OCI-LY7 (cell line): ENCODE measurements at regions not wholly inside any gene's neighbourhood (a gene's known extent, or its start where the extent isn't known, plus 50 kb on each side); places are given as distances from the start of the nearest gene placed in this dataset.

Source experiments
- BruUV-seq: library from RNA; stranded (reverse); fragments of 400-500 nt; replicated peaks from 2 replicates; lab custom pipeline; 2021; lab: Mats Ljungman, UMichigan
- CTCF ChIA-PET: fragments of 300-600 bp; sonication (Branson Sonifier 250); formaldehyde crosslinking; loops from one replicate; lab custom pipeline; 2022; ENCODE audit warnings: antibody characterized with exemption; ENCODE audit not compliant: unreplicated experiment; lab: Charles Lee
- POLR2A ChIA-PET: fragments of 300-600 bp; sonication (Branson Sonifier 250); formaldehyde crosslinking; loops from one replicate; lab custom pipeline; 2022; ENCODE audit warnings: antibody characterized with exemption; lab: Charles Lee
- DNase-seq: peaks from one replicate; pipeline ENCODE4 v3.0.0-alpha.2; 2015; ENCODE audit warnings: low spot score
- H2AFZ ChIP-seq: fragments of 200-600 bp; sonication (generic), shearing (Covaris generic); 2 replicates; pipeline ENCODE4 v1.6.1; 2014; ENCODE audit warnings: mild to moderate bottlenecking, antibody characterized with exemption, low read length, moderate library complexity
- H3K27ac ChIP-seq: fragments of 200-600 bp; sonication (generic); 2 replicates; pipeline ENCODE4 v1.5.1; 2014; ENCODE audit warnings: mixed run types, low read depth, mild to moderate bottlenecking, moderate library complexity, low read length, inconsistent platforms; ENCODE audit not compliant: poor library complexity, severe bottlenecking
- H3K36me3 ChIP-seq: fragments of 200-600 bp; sonication (generic); 2 replicates; pipeline ENCODE4 v1.6.1; 2014; ENCODE audit warnings: mild to moderate bottlenecking, antibody characterized with exemption, low read length, moderate library complexity, mixed read lengths; ENCODE audit not compliant: insufficient read depth
- H3K4me1 ChIP-seq: fragments of 200-600 bp; sonication (generic); 2 replicates; pipeline ENCODE4 v1.5.1; 2014; ENCODE audit warnings: mild to moderate bottlenecking, low read length; ENCODE audit not compliant: insufficient read depth, poor library complexity, severe bottlenecking
- H3K4me2 ChIP-seq: fragments of 200-600 bp; sonication (generic); 2 replicates; pipeline ENCODE4 v1.6.1; 2014; ENCODE audit warnings: mild to moderate bottlenecking, low read length
- H3K4me3 ChIP-seq: fragments of 200-600 bp; sonication (generic); 2 replicates; pipeline ENCODE4 v1.5.1; 2014; ENCODE audit warnings: mild to moderate bottlenecking, low read depth, low read length; ENCODE audit not compliant: poor library complexity, severe bottlenecking
- H3K79me2 ChIP-seq: fragments of 200-600 bp; sonication (generic); 2 replicates; pipeline ENCODE4 v1.6.1; 2016; ENCODE audit warnings: low read depth, mild to moderate bottlenecking, low read length, moderate library complexity, mixed read lengths; ENCODE audit not compliant: insufficient read depth
- H3K9me2 ChIP-seq: fragments of 200-600 bp; sonication (generic); 2 replicates; pipeline ENCODE4 v1.6.1; 2016; ENCODE audit warnings: mild to moderate bottlenecking, low read length, mixed read lengths; ENCODE audit not compliant: insufficient read depth
- H3K9me3 ChIP-seq: fragments of 200-600 bp; sonication (generic); 2 replicates; pipeline ENCODE4 v1.6.1; 2014; ENCODE audit warnings: mild to moderate bottlenecking, mixed run types, low read length, mixed read lengths
- H4K20me1 ChIP-seq: fragments of 200-600 bp; sonication (generic); 2 replicates; pipeline ENCODE4 v1.6.1; 2014; ENCODE audit warnings: mild to moderate bottlenecking, antibody characterized with exemption, low read length, moderate library complexity, mixed read lengths; ENCODE audit not compliant: insufficient read depth
- EZH2phosphoT487 ChIP-seq: fragments of 200-600 bp; sonication (generic); IDR thresholded peaks from 2 replicates; pipeline ENCODE4 v1.6.1; 2018; ENCODE audit warnings: low read depth, borderline replicate concordance, mild to moderate bottlenecking, mixed run types, antibody characterized with exemption, low read length, moderate library complexity, mixed read lengths
- intact Hi-C: fragments of 100-400 bp; cut with micrococcal nuclease; formaldehyde crosslinking; loops from one replicate; pipeline ENCODE4 v1.10.0; 2022; ENCODE audit not compliant: unreplicated experiment
- TF ChIP-seq, protein P1 (sequence below): fragments of 200-600 bp; sonication (generic); conservative IDR thresholded peaks from 2 replicates; pipeline ENCODE4 v1.5.1; 2014; ENCODE audit warnings: mild to moderate bottlenecking, antibody characterized with exemption, low read length, moderate library complexity, mixed read lengths

DNA sequence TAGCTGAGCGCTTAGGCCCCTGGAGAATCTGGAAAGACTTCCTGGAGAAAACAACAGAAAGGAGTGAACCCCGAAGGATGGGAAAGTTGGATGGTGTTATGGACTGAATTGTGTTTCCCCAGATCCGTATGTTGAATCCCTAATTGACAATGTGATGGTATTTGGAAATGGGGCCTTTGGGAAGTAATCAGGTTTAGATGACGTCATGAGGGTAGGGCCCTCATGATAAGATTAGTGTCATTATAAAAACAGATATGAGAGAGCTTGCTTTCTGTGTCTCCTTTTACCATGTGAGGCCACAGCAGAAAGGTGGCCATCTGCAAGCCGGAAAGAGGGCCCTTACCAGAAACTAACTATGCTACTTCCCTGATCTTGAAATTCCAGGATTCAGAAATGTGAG lies 159.5 kb downstream of the QDPR start:
- no peak overlapping the region for H3K4me3 ChIP-seq
- H3K27ac ChIP-seq, result no peak overlapping the region
- no peak for DNase-seq
- no peaks in the 10 kb centered on the region for H3K9me3 ChIP-seq
- H2AFZ ChIP-seq, result no peak overlapping the region
- ChIA-PET POLR2A (interaction anchor here (0.6 to 1.8 kb wide), 4 partner anchors 10 to 171 kb away, joined by 3 to 8 read pairs (median 4); no protein-coding TSS in a partner anchor), CTCF (no interaction called here)
- BruUV-seq, result no TSS peak
- H3K9me2 ChIP-seq, result no peaks in the 10 kb centered on the region
- no peaks in the 10 kb centered on the region for H4K20me1 ChIP-seq
- H3K36me3 ChIP-seq, result no peaks in the 10 kb centered on the region
- no peaks in the 10 kb centered on the region for H3K4me1 ChIP-seq
- H3K4me2 ChIP-seq, result no peak overlapping the region
- TF ChIP-seq EZH2phosphoT487, result no peak
- TF ChIP-seq, protein P1, sequence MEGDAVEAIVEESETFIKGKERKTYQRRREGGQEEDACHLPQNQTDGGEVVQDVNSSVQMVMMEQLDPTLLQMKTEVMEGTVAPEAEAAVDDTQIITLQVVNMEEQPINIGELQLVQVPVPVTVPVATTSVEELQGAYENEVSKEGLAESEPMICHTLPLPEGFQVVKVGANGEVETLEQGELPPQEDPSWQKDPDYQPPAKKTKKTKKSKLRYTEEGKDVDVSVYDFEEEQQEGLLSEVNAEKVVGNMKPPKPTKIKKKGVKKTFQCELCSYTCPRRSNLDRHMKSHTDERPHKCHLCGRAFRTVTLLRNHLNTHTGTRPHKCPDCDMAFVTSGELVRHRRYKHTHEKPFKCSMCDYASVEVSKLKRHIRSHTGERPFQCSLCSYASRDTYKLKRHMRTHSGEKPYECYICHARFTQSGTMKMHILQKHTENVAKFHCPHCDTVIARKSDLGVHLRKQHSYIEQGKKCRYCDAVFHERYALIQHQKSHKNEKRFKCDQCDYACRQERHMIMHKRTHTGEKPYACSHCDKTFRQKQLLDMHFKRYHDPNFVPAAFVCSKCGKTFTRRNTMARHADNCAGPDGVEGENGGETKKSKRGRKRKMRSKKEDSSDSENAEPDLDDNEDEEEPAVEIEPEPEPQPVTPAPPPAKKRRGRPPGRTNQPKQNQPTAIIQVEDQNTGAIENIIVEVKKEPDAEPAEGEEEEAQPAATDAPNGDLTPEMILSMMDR, result no peak
- H3K79me2 ChIP-seq, result no peaks in the 10 kb centered on the region
- intact Hi-C loops, result no loop called here

DNA sequence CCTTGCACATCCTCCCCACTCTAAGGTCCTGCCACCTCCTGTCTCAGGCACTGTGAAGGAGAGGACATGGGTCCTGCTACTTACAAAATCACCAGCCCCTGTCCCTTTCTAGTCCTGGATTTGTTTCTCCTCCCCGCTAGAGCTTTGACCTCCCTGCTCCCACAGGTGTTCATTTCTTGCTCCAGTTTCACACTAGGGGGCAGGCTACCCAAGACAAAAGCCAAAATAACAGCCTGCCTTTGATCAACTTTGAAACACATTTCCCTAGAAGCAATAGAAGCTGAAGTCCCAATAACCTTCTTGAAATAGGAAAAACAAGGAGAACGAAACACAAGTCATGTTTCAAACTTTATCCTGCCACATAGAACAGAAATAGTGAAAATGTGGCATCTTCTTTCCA lies 164.4 kb downstream of the QDPR start:
- no peak overlapping the region for H3K4me3 ChIP-seq
- intact Hi-C loops, result loop anchor here (1.0 kb wide), 3 partner anchors 100 to 125 kb away; no protein-coding TSS in a partner anchor
- no peaks in the 10 kb centered on the region for H3K9me3 ChIP-seq
- no peaks in the 10 kb centered on the region for H3K79me2 ChIP-seq
- no peaks in the 10 kb centered on the region for H3K4me1 ChIP-seq
- CTCF ChIA-PET, result interaction anchor here (1.1 to 1.5 kb wide), 2 partner anchors 9 to 100 kb away, joined by 3 to 8 read pairs; no protein-coding TSS in a partner anchor
- H3K9me2 ChIP-seq, result no peaks in the 10 kb centered on the region
- DNase-seq, result peak; percentile 71
- no peak for TF ChIP-seq EZH2phosphoT487
- TF ChIP-seq, protein P1, result peak; percentile 86
- no peaks in the 10 kb centered on the region for H3K36me3 ChIP-seq
- no TSS peak for BruUV-seq
- H2AFZ ChIP-seq, result peak overlapping the region; percentile 14; the same call in 1 of the 2 replicates
- H4K20me1 ChIP-seq, result no peaks in the 10 kb centered on the region
- no peak overlapping the region for H3K27ac ChIP-seq
- POLR2A ChIA-PET, result interaction anchor here (0.6 to 1.1 kb wide), 4 partner anchors 8 to 191 kb away, joined by 3 read pairs; no protein-coding TSS in a partner anchor
- no peak overlapping the region for H3K4me2 ChIP-seq

DNA sequence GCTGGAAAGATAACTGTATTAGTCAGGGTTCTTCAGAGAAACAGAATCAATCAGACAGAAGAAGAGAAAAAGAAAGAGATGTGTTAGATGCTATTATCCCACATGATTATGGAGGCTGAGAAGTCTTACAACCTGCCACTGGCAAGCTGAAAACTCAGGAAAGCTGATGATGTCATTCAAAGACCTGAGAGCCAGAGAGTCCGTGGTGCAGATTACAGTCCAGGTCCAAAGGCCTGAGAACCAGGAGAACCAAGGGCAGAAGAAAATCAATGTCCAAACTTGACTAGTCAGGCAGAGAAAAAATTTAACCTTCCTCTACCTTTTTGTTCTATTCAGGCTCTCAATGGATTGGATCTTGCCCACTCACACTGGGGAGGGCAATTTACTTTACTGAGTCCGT lies 172.5 kb downstream of the QDPR start:
- intact Hi-C loops, result loop anchor here (10.0 kb wide), 3 partner anchors 325 to 1565 kb away; partner anchors contain the start of genes CD38 and TAPT1
- no peak for TF ChIP-seq EZH2phosphoT487
- TF ChIP-seq, protein P1, result no peak
- peaks cover 53% of the 10 kb centered on the region for H3K4me1 ChIP-seq
- CTCF ChIA-PET, result no interaction called here
- H3K36me3 ChIP-seq, result no peaks in the 10 kb centered on the region
- POLR2A ChIA-PET, result interaction anchor here (0.6 to 1.3 kb wide), 3 partner anchors 8 to 11 kb away, joined by 3 read pairs; no protein-coding TSS in a partner anchor
- H3K9me3 ChIP-seq, result no peaks in the 10 kb centered on the region; the same call in 1 of the 2 replicates
- H3K27ac ChIP-seq, result no peak overlapping the region
- no peaks in the 10 kb centered on the region for H3K79me2 ChIP-seq
- BruUV-seq, result no TSS peak
- no peak overlapping the region for H3K4me3 ChIP-seq
- H3K9me2 ChIP-seq, result no peaks in the 10 kb centered on the region
- no peak overlapping the region for H3K4me2 ChIP-seq
- no peak overlapping the region for H2AFZ ChIP-seq
- no peaks in the 10 kb centered on the region for H4K20me1 ChIP-seq
- DNase-seq, result no peak
